Progenitor cell of endocrine pancreas (in vitro differentiated cells): ENCODE measurements at regions not wholly inside any gene's neighbourhood (a gene's known extent, or its start where the extent isn't known, plus 50 kb on each side); places are given as distances from the start of the nearest gene placed in this dataset.

ENCODE experiments used
- DNase-seq: peaks from one replicate; pipeline ENCODE4 v3.0.0; 2021; ENCODE audit warnings: low spot score; ENCODE audit not compliant: unreplicated experiment
- H3K27ac Mint-ChIP-seq: 2 replicates; pipeline ENCODE4 v1.8.0; 2021; ENCODE audit warnings: mild to moderate bottlenecking, moderate library complexity, mixed read lengths
- H3K27me3 Mint-ChIP-seq: 2 replicates; pipeline ENCODE4 v1.8.0; 2021; ENCODE audit warnings: mixed read lengths
- H3K36me3 Mint-ChIP-seq: 2 replicates; pipeline ENCODE4 v1.8.0; 2022; ENCODE audit warnings: mixed read lengths; ENCODE audit not compliant: insufficient read depth
- H3K4me1 Mint-ChIP-seq: 2 replicates; pipeline ENCODE4 v1.8.0; 2021; ENCODE audit warnings: low read depth, mixed read lengths
- H3K4me3 Mint-ChIP-seq: 2 replicates; pipeline ENCODE4 v1.8.0; 2021; ENCODE audit warnings: low read depth, mild to moderate bottlenecking, moderate library complexity, mixed read lengths
- H3K9me3 Mint-ChIP-seq: 2 replicates; pipeline ENCODE4 v1.8.0; 2021; ENCODE audit warnings: low read depth, mixed read lengths
- TF ChIP-seq, protein P1 (sequence below): fragments of 200-600 bp; sonication (generic); IDR thresholded peaks from one replicate; pipeline ENCODE4 v1.5.0; 2021; ENCODE audit warnings: antibody characterized with exemption, mild to moderate bottlenecking; ENCODE audit not compliant: unreplicated experiment

GRCh38 chr5:103623425-103623824, 60.8 kb upstream of the NUDT12 start:
- H3K4me1 Mint-ChIP-seq = peaks cover 1% of the 10 kb centered on the region
- H3K36me3 Mint-ChIP-seq = no peaks in the 10 kb centered on the region
- TF ChIP-seq, protein P1, sequence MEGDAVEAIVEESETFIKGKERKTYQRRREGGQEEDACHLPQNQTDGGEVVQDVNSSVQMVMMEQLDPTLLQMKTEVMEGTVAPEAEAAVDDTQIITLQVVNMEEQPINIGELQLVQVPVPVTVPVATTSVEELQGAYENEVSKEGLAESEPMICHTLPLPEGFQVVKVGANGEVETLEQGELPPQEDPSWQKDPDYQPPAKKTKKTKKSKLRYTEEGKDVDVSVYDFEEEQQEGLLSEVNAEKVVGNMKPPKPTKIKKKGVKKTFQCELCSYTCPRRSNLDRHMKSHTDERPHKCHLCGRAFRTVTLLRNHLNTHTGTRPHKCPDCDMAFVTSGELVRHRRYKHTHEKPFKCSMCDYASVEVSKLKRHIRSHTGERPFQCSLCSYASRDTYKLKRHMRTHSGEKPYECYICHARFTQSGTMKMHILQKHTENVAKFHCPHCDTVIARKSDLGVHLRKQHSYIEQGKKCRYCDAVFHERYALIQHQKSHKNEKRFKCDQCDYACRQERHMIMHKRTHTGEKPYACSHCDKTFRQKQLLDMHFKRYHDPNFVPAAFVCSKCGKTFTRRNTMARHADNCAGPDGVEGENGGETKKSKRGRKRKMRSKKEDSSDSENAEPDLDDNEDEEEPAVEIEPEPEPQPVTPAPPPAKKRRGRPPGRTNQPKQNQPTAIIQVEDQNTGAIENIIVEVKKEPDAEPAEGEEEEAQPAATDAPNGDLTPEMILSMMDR = no peak
- no peak overlapping the region for H3K4me3 Mint-ChIP-seq
- DNase-seq = no peak
- H3K27me3 Mint-ChIP-seq = no peaks in the 10 kb centered on the region
- H3K27ac Mint-ChIP-seq = no peak overlapping the region
- H3K9me3 Mint-ChIP-seq = no peaks in the 10 kb centered on the region

GRCh38 chr5:103621548-103621930, 59.0 kb upstream of the NUDT12 start:
- Mint-ChIP-seq H3K27me3 (no peaks in the 10 kb centered on the region), H3K9me3 (no peaks in the 10 kb centered on the region), H3K4me1 (peaks cover 4% of the 10 kb centered on the region), H3K4me3 (no peak overlapping the region), H3K27ac (no peak overlapping the region), H3K36me3 (no peaks in the 10 kb centered on the region)
- no peak for DNase-seq
- TF ChIP-seq, protein P1 = no peak

DNA sequence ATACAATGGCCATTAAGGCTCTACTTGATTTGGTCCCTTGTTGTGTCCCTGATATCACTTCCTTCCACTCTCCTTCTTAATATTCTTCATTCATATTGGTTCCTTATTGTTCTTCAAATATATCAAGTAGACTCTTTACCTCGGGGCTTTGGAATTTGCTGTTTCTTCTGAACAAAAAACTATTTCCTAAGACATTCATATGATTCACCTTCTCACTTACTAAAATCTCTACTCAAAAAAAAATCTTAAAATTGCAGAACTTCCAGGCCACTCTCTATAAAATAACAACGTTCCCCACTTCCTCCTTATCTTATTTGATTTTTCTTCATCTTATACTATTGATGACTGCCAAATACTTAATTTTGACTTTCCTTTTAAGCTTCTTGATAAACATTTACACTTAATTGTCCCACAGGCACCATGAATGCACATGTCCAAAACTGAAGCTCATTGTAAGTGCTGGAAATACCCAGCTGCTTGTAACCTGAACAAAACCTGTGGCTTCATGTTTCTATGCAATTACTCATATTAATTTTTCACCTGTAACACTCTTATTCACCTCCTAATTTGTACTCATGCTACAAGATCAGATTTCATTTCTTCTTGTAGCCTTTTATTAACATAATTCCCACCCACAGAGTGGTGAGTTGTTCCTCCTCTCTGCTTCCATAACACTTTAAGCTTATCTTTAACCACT, 58.4 kb upstream of the NUDT12 start:
- no peaks in the 10 kb centered on the region for H3K27me3 Mint-ChIP-seq
- H3K36me3 Mint-ChIP-seq = no peaks in the 10 kb centered on the region
- H3K27ac Mint-ChIP-seq = no peak overlapping the region
- H3K4me1 Mint-ChIP-seq = peaks cover 4% of the 10 kb centered on the region
- no peak for DNase-seq
- no peaks in the 10 kb centered on the region for H3K9me3 Mint-ChIP-seq
- TF ChIP-seq, protein P1 = no peak
- no peak overlapping the region for H3K4me3 Mint-ChIP-seq

DNA sequence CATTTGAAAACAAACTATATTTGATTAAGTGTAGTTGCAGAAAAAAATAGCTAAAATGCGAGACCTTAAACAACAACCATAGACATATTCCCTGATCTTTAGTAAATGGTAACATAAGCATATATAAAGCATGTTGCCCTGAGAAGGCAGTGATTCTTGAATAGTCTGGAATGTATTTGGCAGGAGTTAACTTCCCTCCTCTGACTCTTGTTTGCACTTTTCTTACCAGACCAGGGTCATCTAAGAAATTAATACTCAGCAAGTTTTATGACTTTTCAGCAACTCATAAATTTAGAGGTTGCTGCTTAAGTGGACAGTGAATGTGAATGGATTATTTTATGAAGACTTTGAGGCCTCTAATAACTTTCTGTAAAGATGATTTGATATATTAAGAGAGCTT, 55.3 kb upstream of the NUDT12 start:
- Mint-ChIP-seq H3K36me3 (no peaks in the 10 kb centered on the region), H3K27ac (no peak overlapping the region), H3K9me3 (no peaks in the 10 kb centered on the region), H3K4me1 (peaks cover 4% of the 10 kb centered on the region), H3K4me3 (no peak overlapping the region), H3K27me3 (no peaks in the 10 kb centered on the region)
- DNase-seq = no peak
- TF ChIP-seq, protein P1 = no peak

DNA sequence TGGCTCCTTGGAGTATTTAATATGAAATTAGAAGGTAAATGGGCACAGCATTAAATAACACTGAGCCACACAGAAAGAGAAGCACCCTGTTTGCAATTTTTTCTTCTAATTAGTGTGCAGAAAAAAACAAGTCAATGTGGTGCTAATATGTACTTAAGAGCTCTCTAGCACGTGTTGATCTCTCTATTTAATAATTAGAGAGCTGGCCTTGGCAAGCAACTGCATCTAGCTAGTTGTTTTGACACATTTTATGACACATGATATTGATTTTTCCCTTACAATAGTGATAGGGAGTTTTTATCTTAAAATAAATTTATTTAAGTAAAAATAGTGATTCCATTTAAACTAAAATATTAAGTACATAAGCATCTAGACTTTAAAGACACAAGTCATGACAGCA, 54.5 kb upstream of the NUDT12 start:
- Mint-ChIP-seq H3K27me3 (no peaks in the 10 kb centered on the region), H3K4me1 (peaks cover 3% of the 10 kb centered on the region), H3K9me3 (no peaks in the 10 kb centered on the region), H3K36me3 (no peaks in the 10 kb centered on the region), H3K4me3 (no peak overlapping the region), H3K27ac (no peak overlapping the region)
- DNase-seq = no peak
- TF ChIP-seq, protein P1 = no peak
